Neural cell (in vitro differentiated cells): ENCODE measurements at regions not wholly inside any gene's neighbourhood (a gene's known extent, or its start where the extent isn't known, plus 50 kb on each side); places are given as distances from the start of the nearest gene placed in this dataset.

Experiments
- H2AFZ ChIP-seq: fragments of 200-600, 300-800 bp; sonication (generic), shearing (Covaris generic); 2 replicates; pipeline ENCODE4 v1.6.0; 2014; ENCODE audit warnings: low read depth, mild to moderate bottlenecking, antibody characterized with exemption, low read length, moderate library complexity
- H3F3A ChIP-seq: fragments of 200-600 bp; shearing (Covaris generic); 2 replicates; pipeline ENCODE4 v1.6.1; 2016; ENCODE audit warnings: mild to moderate bottlenecking, moderate library complexity, mixed read lengths, antibody characterized with exemption, low read length; ENCODE audit not compliant: insufficient read depth, poor library complexity, severe bottlenecking
- H3K27ac ChIP-seq: fragments of 200-600, 300-800 bp; sonication (generic), shearing (Covaris generic); 2 replicates; pipeline ENCODE4 v1.5.1; 2014; ENCODE audit warnings: mild to moderate bottlenecking, low read length, moderate library complexity
- H3K27me3 ChIP-seq: fragments of 300-800, 200-600 bp; sonication (generic), shearing (Covaris generic); 2 replicates; pipeline ENCODE4 v1.6.0; 2014; ENCODE audit warnings: mild to moderate bottlenecking, low read depth, low read length, moderate library complexity; ENCODE audit not compliant: insufficient read depth
- H3K36me3 ChIP-seq: fragments of 300-800, 200-600 bp; sonication (generic), shearing (Covaris generic); 2 replicates; pipeline ENCODE4 v1.5.1; 2014; ENCODE audit warnings: mild to moderate bottlenecking, antibody characterized with exemption, low read length, moderate library complexity; ENCODE audit not compliant: insufficient read depth
- H3K4me2 ChIP-seq: fragments of 300-800, 200-600 bp; sonication (generic), shearing (Covaris generic); 2 replicates; pipeline ENCODE4 v1.6.0; 2014; ENCODE audit warnings: mild to moderate bottlenecking, low read length
- H3K4me3 ChIP-seq: fragments of 300-800, 200-600 bp; sonication (generic), shearing (Covaris generic); 2 replicates; pipeline ENCODE4 v1.5.1; 2014; ENCODE audit warnings: mild to moderate bottlenecking, low read length, moderate library complexity
- H3K79me2 ChIP-seq: fragments of 200-600 bp; shearing (Covaris generic); replicated peaks from 2 replicates; pipeline ENCODE4 v1.6.0; 2014; ENCODE audit warnings: mild to moderate bottlenecking, low read length, moderate library complexity; ENCODE audit not compliant: insufficient read depth
- H3K9ac ChIP-seq: fragments of 300-800, 200-600 bp; sonication (generic), shearing (Covaris generic); 2 replicates; pipeline ENCODE4 v1.6.1; 2016; ENCODE audit warnings: mild to moderate bottlenecking, low read length, mixed read lengths
- H3K9me2 ChIP-seq: fragments of 200-600 bp; shearing (Covaris generic); 2 replicates; pipeline ENCODE4 v1.6.1; 2016; ENCODE audit warnings: mild to moderate bottlenecking, low read length, mixed read lengths; ENCODE audit not compliant: insufficient read depth
- H3K9me3 ChIP-seq: fragments of 200-600, 300-800 bp; sonication (generic), shearing (Covaris generic); 2 replicates; pipeline ENCODE4 v1.6.1; 2016; ENCODE audit warnings: mild to moderate bottlenecking, mixed run types, low read length, moderate library complexity, mixed read lengths
- H4K20me1 ChIP-seq: fragments of 200-600 bp; shearing (Covaris generic); 2 replicates; pipeline ENCODE4 v1.6.1; 2016; ENCODE audit warnings: mild to moderate bottlenecking, mixed run types; ENCODE audit not compliant: insufficient read depth
- CTCF ChIP-seq: fragments of 450-650 bp; IDR thresholded peaks from 2 replicates; pipeline ENCODE4 v1.5.1; 2014; ENCODE audit warnings: antibody characterized with exemption, mild to moderate bottlenecking, moderate library complexity; ENCODE audit not compliant: poor library complexity, severe bottlenecking
- EP300 ChIP-seq: fragments of 450-650 bp; conservative IDR thresholded peaks from 2 replicates; pipeline ENCODE4 v1.6.1; 2014; ENCODE audit warnings: antibody characterized with exemption, mild to moderate bottlenecking, moderate library complexity; ENCODE audit not compliant: poor library complexity, severe bottlenecking
- EZH2 ChIP-seq: fragments of 200-600, 300-800 bp; shearing (Covaris generic), sonication (generic); IDR thresholded peaks from 2 replicates; pipeline ENCODE4 v1.6.1; 2014; ENCODE audit warnings: antibody characterized with exemption, low read length, borderline replicate concordance, mild to moderate bottlenecking; ENCODE audit not compliant: insufficient read depth, poor library complexity, severe bottlenecking
- MXI1 ChIP-seq: fragments of 450-650 bp; conservative IDR thresholded peaks from 2 replicates; pipeline ENCODE4 v1.6.1; 2014; ENCODE audit warnings: antibody characterized with exemption, mild to moderate bottlenecking; ENCODE audit not compliant: poor library complexity, severe bottlenecking
- POLR2AphosphoS5 ChIP-seq: IDR thresholded peaks from 2 replicates; pipeline ENCODE4 v1.6.1; 2012
- RAD21 ChIP-seq: fragments of 450-650 bp; conservative IDR thresholded peaks from 2 replicates; pipeline ENCODE4 v1.6.1; 2014; ENCODE audit warnings: antibody characterized with exemption, mild to moderate bottlenecking, moderate library complexity
- REST ChIP-seq: IDR thresholded peaks from 2 replicates; pipeline ENCODE4 v1.6.1; 2012; ENCODE audit warnings: borderline replicate concordance
- SMC3 ChIP-seq: fragments of 450-650 bp; conservative IDR thresholded peaks from 2 replicates; pipeline ENCODE4 v1.6.1; 2014; ENCODE audit warnings: antibody characterized with exemption, mild to moderate bottlenecking, moderate library complexity; ENCODE audit not compliant: poor library complexity
- TAF1 ChIP-seq: IDR thresholded peaks from 2 replicates; pipeline ENCODE4 v1.6.1; 2012; ENCODE audit warnings: low read depth

GRCh38 chr5:125398466-125398865 is 652.0 kb upstream of the ZNF608 start:
- Histone ChIP-seq H3F3A (no peaks in the 10 kb centered on the region), H3K36me3 (no peaks in the 10 kb centered on the region), H3K9ac (no peak overlapping the region)

GRCh38 chr5:125399885-125400284 is 653.4 kb upstream of the ZNF608 start:
- H3K27ac ChIP-seq, result no peak overlapping the region
- no peak overlapping the region for H3K9ac ChIP-seq
- TF ChIP-seq POLR2AphosphoS5, result no peak
- no peak for TF ChIP-seq TAF1
- no peak for TF ChIP-seq REST
- H3K79me2 ChIP-seq, result no peaks in the 10 kb centered on the region
- no peaks in the 10 kb centered on the region for H3F3A ChIP-seq
- no peak overlapping the region for H3K4me2 ChIP-seq
- no peaks in the 10 kb centered on the region for H3K36me3 ChIP-seq
- H3K27me3 ChIP-seq, result no peaks in the 10 kb centered on the region
- no peak overlapping the region for H3K4me3 ChIP-seq
- H4K20me1 ChIP-seq, result no peaks in the 10 kb centered on the region
- no peaks in the 10 kb centered on the region for H3K9me3 ChIP-seq
- H2AFZ ChIP-seq, result no peak overlapping the region
- no peaks in the 10 kb centered on the region for H3K9me2 ChIP-seq

More at GRCh38 chr5:125398466-125398865, 652.0 kb upstream of the ZNF608 start:
- no peak overlapping the region for H3K27ac ChIP-seq
- H2AFZ ChIP-seq, result no peak overlapping the region
- H3K79me2 ChIP-seq, result no peaks in the 10 kb centered on the region
- no peak overlapping the region for H3K4me2 ChIP-seq
- no peaks in the 10 kb centered on the region for H3K9me3 ChIP-seq
- H3K9me2 ChIP-seq, result no peaks in the 10 kb centered on the region
- H3K4me3 ChIP-seq, result no peak overlapping the region
- TF ChIP-seq MXI1 (no peak), RAD21 (no peak), EP300 (no peak), EZH2 (no peak), CTCF (no peak), TAF1 (no peak), SMC3 (no peak), POLR2AphosphoS5 (no peak), REST (no peak)
- H4K20me1 ChIP-seq, result no peaks in the 10 kb centered on the region
- H3K27me3 ChIP-seq, result no peaks in the 10 kb centered on the region
